ENCODE measurements at regions not wholly inside any gene's neighbourhood (a gene's known extent, or its start where the extent isn't known, plus 50 kb on each side); places are given as distances from the start of the nearest gene placed in this dataset.

DNA sequence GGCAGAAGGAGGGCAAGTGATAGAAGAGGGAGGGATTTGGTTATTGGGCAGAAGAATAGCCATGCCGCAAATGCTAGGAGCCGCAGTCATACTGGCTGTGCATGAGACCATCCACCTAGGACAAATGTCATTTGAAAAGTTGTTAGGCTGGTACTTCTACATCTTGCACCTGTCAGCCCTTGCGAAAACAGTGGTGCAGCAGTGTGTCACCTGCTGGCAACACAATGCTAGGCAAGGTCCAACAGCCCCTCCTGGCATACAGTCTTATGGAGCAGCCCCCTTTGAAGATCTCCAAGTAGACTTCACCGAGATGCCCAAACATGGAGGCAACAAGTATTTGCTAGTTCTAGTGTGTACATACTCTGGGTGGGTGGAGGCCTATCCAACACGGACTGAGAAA lies 72.7 kb downstream of the EIF1AY start:
- no peak for TF ChIP-seq POLR2A (IDR thresholded peaks at IDR 0.05; ENCODE audit: low read length)
- no peak for TF ChIP-seq GATA1 (IDR thresholded peaks at IDR 0.05; ENCODE audit: low read depth, low read length)

Measured in erythroblast (primary cell).